ENCODE measurements at regions not wholly inside any gene's neighbourhood (a gene's known extent, or its start where the extent isn't known, plus 50 kb on each side); places are given as distances from the start of the nearest gene placed in this dataset.

- no peak for DNase-seq
Measured at GRCh38 chr16:85479972-85480726, 133.0 kb upstream of the GSE1 start.

GRCh38 chr16:85480727-85481101, 132.4 kb upstream of the GSE1 start:
- DNase-seq = no peak

- no peak for DNase-seq
Measured at GRCh38 chr16:85481206-85481605, 131.9 kb upstream of the GSE1 start.

GRCh38 chr16:85481738-85482137, 131.4 kb upstream of the GSE1 start:
- DNase-seq = no peak

GRCh38 chr16:85483424-85483823, 129.7 kb upstream of the GSE1 start:
- no peak for DNase-seq

GRCh38 chr16:85484347-85485300, 128.5 kb upstream of the GSE1 start:
- no peak for DNase-seq

- no peak for DNase-seq
Measured at GRCh38 chr16:85485379-85485778, 127.7 kb upstream of the GSE1 start.

GRCh38 chr16:85486256-85486915, 126.7 kb upstream of the GSE1 start:
- no peak for DNase-seq

- DNase-seq = no peak
Measured at GRCh38 chr16:85488414-85488813, 124.7 kb upstream of the GSE1 start.

GRCh38 chr16:85490407-85491057, 122.6 kb upstream of the GSE1 start:
- DNase-seq = no peak

- DNase-seq = peak; percentile 57
Measured at GRCh38 chr16:85491058-85491771, 121.9 kb upstream of the GSE1 start.

- no peak for DNase-seq
Measured at GRCh38 chr16:85491798-85492294, 121.3 kb upstream of the GSE1 start.

GRCh38 chr16:85492295-85492864, 120.7 kb upstream of the GSE1 start:
- DNase-seq = no peak

GRCh38 chr16:85494315-85494714, 118.8 kb upstream of the GSE1 start:
- DNase-seq = no peak

GRCh38 chr16:85495259-85495658, 117.9 kb upstream of the GSE1 start:
- no peak for DNase-seq

GRCh38 chr16:85495823-85496538, 117.1 kb upstream of the GSE1 start:
- DNase-seq = no peak

- DNase-seq = no peak
Measured at GRCh38 chr16:85497622-85498314, 115.4 kb upstream of the GSE1 start.

GRCh38 chr16:85498607-85499006, 114.5 kb upstream of the GSE1 start:
- no peak for DNase-seq

GRCh38 chr16:85500220-85500619, 112.9 kb upstream of the GSE1 start:
- DNase-seq = no peak

GRCh38 chr16:85501900-85502299, 111.2 kb upstream of the GSE1 start:
- no peak for DNase-seq
